GM23338 (cell line): ENCODE measurements at regions not wholly inside any gene's neighbourhood (a gene's known extent, or its start where the extent isn't known, plus 50 kb on each side); places are given as distances from the start of the nearest gene placed in this dataset.
"Not testable (repeated sequence)": the region's sequence is repeated elsewhere in the genome, so short reads cannot be mapped to it uniquely, and the experiment has no call there.

Experiments used
- ATAC-seq: fragments of 200-7000 bp; cut with Tn5 transposase; 3 replicates; pipeline ENCODE4 v1.9.1; 2020
- DNase-seq: peaks from one replicate; pipeline ENCODE4 v3.0.0-alpha.2; 2015; ENCODE audit warnings: low spot score
- H2AFZ ChIP-seq: fragments of 200-600 bp; sonication (generic); 2 replicates; pipeline ENCODE4 v1.8.0; 2016; ENCODE audit warnings: antibody characterized with exemption, mild to moderate bottlenecking, moderate library complexity
- H3F3A ChIP-seq: fragments of 200-600 bp; sonication (generic); replicated peaks from 2 replicates; pipeline ENCODE4 v1.8.0; 2017; ENCODE audit warnings: antibody characterized with exemption, mixed run types, low read depth
- H3K27ac ChIP-seq: fragments of 200-600 bp; sonication (generic); 2 replicates; pipeline ENCODE4 v1.6.1; 2016; ENCODE audit warnings: low read depth
- H3K27me3 ChIP-seq: fragments of 200-600 bp; sonication (generic); 2 replicates; pipeline ENCODE4 v1.8.0; 2016; ENCODE audit warnings: mild to moderate bottlenecking, mixed run types, moderate library complexity; ENCODE audit not compliant: insufficient read depth
- H3K36me3 ChIP-seq: fragments of 200-600 bp; sonication (generic); 2 replicates; pipeline ENCODE4 v1.8.0; 2016; ENCODE audit warnings: mild to moderate bottlenecking; ENCODE audit not compliant: insufficient read depth
- H3K4me1 ChIP-seq: fragments of 200-600 bp; sonication (generic); 2 replicates; pipeline ENCODE4 v1.8.0; 2016; ENCODE audit warnings: mild to moderate bottlenecking, moderate library complexity; ENCODE audit not compliant: insufficient read depth
- H3K4me2 ChIP-seq: fragments of 200-600 bp; sonication (generic); 2 replicates; pipeline ENCODE4 v1.7.1; 2017; ENCODE audit warnings: mixed run types
- H3K4me3 ChIP-seq: fragments of 200-600 bp; sonication (generic); 2 replicates; pipeline ENCODE4 v1.6.1; 2016; ENCODE audit warnings: mixed run types
- H3K79me2 ChIP-seq: fragments of 200-600 bp; sonication (generic); replicated peaks from 2 replicates; pipeline ENCODE4 v1.8.0; 2017; ENCODE audit warnings: mild to moderate bottlenecking; ENCODE audit not compliant: insufficient read depth
- H3K9me2 ChIP-seq: fragments of 200-600 bp; sonication (generic); 2 replicates; pipeline ENCODE4 v1.8.0; 2017; ENCODE audit not compliant: insufficient read depth
- H4K20me1 ChIP-seq: fragments of 200-600 bp; sonication (generic); replicated peaks from 2 replicates; pipeline ENCODE4 v1.8.0; 2017; ENCODE audit warnings: mild to moderate bottlenecking; ENCODE audit not compliant: insufficient read depth
- H3K27ac Mint-ChIP-seq: 2 replicates; pipeline ENCODE4 v1.8.0; 2020; ENCODE audit warnings: inconsistent platforms, mild to moderate bottlenecking, moderate library complexity, mixed read lengths
- H3K27me3 Mint-ChIP-seq: 3 replicates; pipeline ENCODE4 v1.8.0; 2022; ENCODE audit warnings: low read depth, mild to moderate bottlenecking, moderate library complexity, mixed read lengths, inconsistent platforms; ENCODE audit not compliant: insufficient read depth, poor library complexity
- H3K36me3 Mint-ChIP-seq: 3 replicates; pipeline ENCODE4 v1.8.0; 2021; ENCODE audit warnings: low read depth, mild to moderate bottlenecking, inconsistent platforms, moderate library complexity, mixed read lengths
- H3K4me1 Mint-ChIP-seq: 3 replicates; pipeline ENCODE4 v1.8.0; 2020; ENCODE audit warnings: mild to moderate bottlenecking, inconsistent platforms, mixed read lengths
- H3K4me3 Mint-ChIP-seq: 3 replicates; pipeline ENCODE4 v1.8.0; 2021; ENCODE audit warnings: moderate library complexity, mild to moderate bottlenecking, inconsistent platforms, mixed read lengths
- H3K9me3 Mint-ChIP-seq: 3 replicates; pipeline ENCODE4 v1.8.0; 2020; ENCODE audit warnings: moderate library complexity, mild to moderate bottlenecking, inconsistent platforms, mixed read lengths
- CTCF ChIP-seq, 2 experiments: fragments of 200-600 bp in 1 of 2; sonication (generic) in 1 of 2; conservative IDR thresholded peaks; 2 replicates each; pipeline versions ENCODE4 v1.5.1 to v1.6.1; 2016 to 2017; ENCODE audit warnings: antibody characterized with exemption in 2 of 2, low read depth in 2 of 2, mild to moderate bottlenecking in 2 of 2, moderate library complexity in 1 of 2
- ETS1 ChIP-seq: IDR thresholded peaks from 2 replicates; pipeline ENCODE4 v1.6.1; 2016; ENCODE audit warnings: antibody characterized with exemption
- EZH2 ChIP-seq: fragments of 200-600 bp; sonication (generic); IDR thresholded peaks from one replicate; pipeline ENCODE4 v1.8.0; 2017; ENCODE audit warnings: antibody characterized with exemption, mild to moderate bottlenecking, low read depth; ENCODE audit not compliant: unreplicated experiment
- JUNB ChIP-seq: IDR thresholded peaks from one replicate; pipeline ENCODE4 v1.6.1; 2016; ENCODE audit warnings: antibody characterized with exemption; ENCODE audit not compliant: unreplicated experiment
- NANOG ChIP-seq: IDR thresholded peaks from 2 replicates; pipeline ENCODE4 v1.6.1; 2016; ENCODE audit warnings: antibody characterized with exemption, borderline replicate concordance
- REST ChIP-seq: IDR thresholded peaks from one replicate; pipeline ENCODE4 v1.6.1; 2018; ENCODE audit warnings: antibody characterized with exemption; ENCODE audit not compliant: unreplicated experiment
- STAT1 ChIP-seq: IDR thresholded peaks from one replicate; pipeline ENCODE4 v1.6.1; 2016; ENCODE audit warnings: antibody characterized with exemption; ENCODE audit not compliant: unreplicated experiment
- ZNF331 ChIP-seq: fragments of 250-450 bp; sonication (Bioruptor Pico); IDR thresholded peaks from 2 replicates; pipeline ENCODE4 v1.5.0; 2020; ENCODE audit warnings: low read depth, mild to moderate bottlenecking, moderate library complexity

DNA sequence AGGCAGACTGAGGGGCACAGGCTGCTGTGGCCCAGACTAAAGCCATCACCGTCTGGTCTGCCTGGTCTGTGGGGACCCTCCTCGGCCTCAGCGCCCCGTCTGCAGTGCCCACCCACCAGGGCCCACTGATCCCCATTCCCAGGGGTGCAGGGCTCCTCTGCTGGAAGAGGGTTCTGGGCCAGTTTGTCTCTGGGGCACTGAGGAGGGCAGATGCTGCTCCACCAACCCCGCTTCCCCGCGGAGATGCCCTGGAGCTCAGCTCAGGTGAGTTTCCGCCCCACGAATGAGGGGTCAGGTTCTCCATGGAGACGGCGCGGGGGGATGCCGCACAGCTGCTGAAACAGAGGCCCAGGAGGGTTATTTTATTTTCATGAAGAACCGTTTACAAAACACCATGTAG is 263.3 kb upstream of the SFSWAP start:
- H3K27me3 ChIP-seq, H3K4me1 Mint-ChIP-seq, H3F3A ChIP-seq, H3K9me3 Mint-ChIP-seq, H3K79me2 ChIP-seq, DNase-seq, H3K4me1 ChIP-seq, ATAC-seq, H3K4me3 ChIP-seq, H3K36me3 Mint-ChIP-seq, H4K20me1 ChIP-seq, H2AFZ ChIP-seq, H3K27ac Mint-ChIP-seq, H3K36me3 ChIP-seq, H3K27ac ChIP-seq, H3K4me2 ChIP-seq, H3K9me2 ChIP-seq, H3K4me3 Mint-ChIP-seq: not testable (repeated sequence)
- peaks cover 12% of the 10 kb centered on the region for H3K27me3 Mint-ChIP-seq

DNA sequence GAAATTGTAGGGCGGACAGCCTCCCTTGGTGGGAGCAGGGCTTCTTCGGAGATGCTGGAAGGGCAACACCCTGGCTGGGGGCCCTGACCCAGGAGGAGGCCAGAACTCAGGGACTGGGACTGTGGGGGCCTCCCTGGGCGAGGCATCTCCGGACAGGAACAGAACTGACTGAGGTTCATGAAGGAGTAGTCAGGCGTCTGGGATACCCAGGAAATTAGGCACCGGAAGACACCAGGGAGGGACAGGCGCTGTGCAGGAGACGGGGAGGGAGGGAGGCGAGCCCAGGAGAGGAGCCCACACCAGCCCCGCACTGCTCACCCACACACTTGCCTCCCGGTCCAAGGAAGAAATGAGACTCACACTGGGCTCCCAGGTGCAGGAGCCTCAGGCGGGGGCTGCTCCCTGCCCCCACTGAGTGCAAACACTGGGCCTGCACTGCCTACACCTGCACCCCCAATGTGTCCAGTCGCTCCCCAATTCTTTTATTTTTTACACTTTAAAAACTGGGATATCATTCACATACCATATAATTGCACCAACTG is 262.6 kb upstream of the SFSWAP start:
- H3K9me3 Mint-ChIP-seq, result peaks cover 3% of the 10 kb centered on the region; the same call in 1 of the 3 replicates
- no peak for DNase-seq

GRCh38 chr12:131449027-131449426 is 261.9 kb upstream of the SFSWAP start:
- no peaks in the 10 kb centered on the region for H3K36me3 ChIP-seq
- Mint-ChIP-seq H3K4me1 (peaks cover 10% of the 10 kb centered on the region; the same call in 2 of the 3 replicates), H3K9me3 (peaks cover 3% of the 10 kb centered on the region; the same call in 1 of the 3 replicates), H3K27ac (no peak overlapping the region), H3K4me3 (no peak overlapping the region), H3K27me3 (peaks cover 12% of the 10 kb centered on the region), H3K36me3 (no peaks in the 10 kb centered on the region)
- H3K79me2 ChIP-seq, result no peaks in the 10 kb centered on the region
- ATAC-seq, result no peak
- no peak overlapping the region for H3K27ac ChIP-seq
- H3K4me2 ChIP-seq, result no peak overlapping the region
- no peak for DNase-seq
- no peaks in the 10 kb centered on the region for H3F3A ChIP-seq
- no peaks in the 10 kb centered on the region for H3K9me2 ChIP-seq
- H3K4me3 ChIP-seq, result no peak overlapping the region
- no peaks in the 10 kb centered on the region for H3K4me1 ChIP-seq
- H2AFZ ChIP-seq, result no peak overlapping the region
- no peaks in the 10 kb centered on the region for H3K27me3 ChIP-seq
- no peaks in the 10 kb centered on the region for H4K20me1 ChIP-seq
- TF ChIP-seq CTCF (conservative IDR thresholded peaks at IDR 0.05; ENCODE audit: low read depth in 2 of 2), result no peak
- TF ChIP-seq REST, result no peak
- TF ChIP-seq JUNB, result no peak
- TF ChIP-seq ETS1, result no peak
- no peak for TF ChIP-seq STAT1
- TF ChIP-seq NANOG, result no peak
- no peak for TF ChIP-seq ZNF331 (CRISPR knock-in tag)

More for the DNA sequence above, 262.6 kb upstream of the SFSWAP start:
- Mint-ChIP-seq H3K4me1 (peaks cover 10% of the 10 kb centered on the region; the same call in 2 of the 3 replicates), H3K27ac (no peak overlapping the region), H3K4me3 (no peak overlapping the region), H3K27me3 (peaks cover 12% of the 10 kb centered on the region), H3K36me3 (no peaks in the 10 kb centered on the region)
- Histone ChIP-seq H3F3A (no peaks in the 10 kb centered on the region), H3K27ac (no peak overlapping the region), H4K20me1 (no peaks in the 10 kb centered on the region), H3K9me2 (no peaks in the 10 kb centered on the region), H3K79me2 (no peaks in the 10 kb centered on the region), H2AFZ (no peak overlapping the region), H3K4me2 (no peak overlapping the region), H3K36me3 (no peaks in the 10 kb centered on the region), H3K4me3 (no peak overlapping the region), H3K4me1 (no peaks in the 10 kb centered on the region), H3K27me3 (no peaks in the 10 kb centered on the region)
- TF ChIP-seq JUNB (no peak), CTCF (conservative IDR thresholded peaks at IDR 0.05; ENCODE audit: low read depth in 2 of 2) (no peak), EZH2 (no peak)
- no peak for ATAC-seq
